Right lobe of liver (tissue), 4 donors: ENCODE measurements at regions not wholly inside any gene's neighbourhood (a gene's known extent, or its start where the extent isn't known, plus 50 kb on each side); places are given as distances from the start of the nearest gene placed in this dataset.

Source experiments
- POLR2A ChIP-seq: fragments of 450-650 bp; IDR thresholded peaks from one replicate; pipeline ENCODE4 v1.6.1; 2017; ENCODE audit warnings: antibody characterized with exemption, mild to moderate bottlenecking
- TF ChIP-seq, protein P1 (sequence below), 4 donors: fragments of 200-600 bp in 3 of 4; fragments of 450-650 bp in 1 of 4; IDR thresholded peaks; one replicate each; pipeline versions ENCODE4 v1.5.1 to v1.8.0; 2016 to 2022; ENCODE audit warnings: antibody characterized with exemption in 4 of 4, mild to moderate bottlenecking in 2 of 4
- donor health status: DM: no; HTN: no; CAD: no.
- donor health status: DM: no; HTN: no; CAD: no.
- donor health status: DM: no; HTN: yes; CAD: no.

DNA sequence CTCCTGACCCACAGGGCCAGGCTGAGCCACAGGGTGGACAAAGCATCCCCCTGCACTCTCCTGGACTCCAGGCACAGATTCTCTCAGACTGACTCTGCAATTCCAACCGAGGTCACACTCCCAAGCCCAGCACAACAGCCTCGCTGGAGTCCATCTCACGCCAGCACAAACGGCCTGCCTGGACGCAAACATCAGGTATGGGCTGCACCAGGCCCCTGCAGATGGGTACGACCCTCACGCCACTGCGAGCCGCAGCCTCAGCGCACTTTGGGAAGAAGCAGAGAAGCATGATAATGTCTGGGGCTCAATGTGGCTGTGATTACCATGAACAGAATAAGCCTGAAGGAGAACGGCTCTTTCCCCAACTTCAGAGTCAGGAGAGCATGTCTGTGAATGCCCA is 66.4 kb upstream of the CFAP46 start:
- TF ChIP-seq, protein P1, sequence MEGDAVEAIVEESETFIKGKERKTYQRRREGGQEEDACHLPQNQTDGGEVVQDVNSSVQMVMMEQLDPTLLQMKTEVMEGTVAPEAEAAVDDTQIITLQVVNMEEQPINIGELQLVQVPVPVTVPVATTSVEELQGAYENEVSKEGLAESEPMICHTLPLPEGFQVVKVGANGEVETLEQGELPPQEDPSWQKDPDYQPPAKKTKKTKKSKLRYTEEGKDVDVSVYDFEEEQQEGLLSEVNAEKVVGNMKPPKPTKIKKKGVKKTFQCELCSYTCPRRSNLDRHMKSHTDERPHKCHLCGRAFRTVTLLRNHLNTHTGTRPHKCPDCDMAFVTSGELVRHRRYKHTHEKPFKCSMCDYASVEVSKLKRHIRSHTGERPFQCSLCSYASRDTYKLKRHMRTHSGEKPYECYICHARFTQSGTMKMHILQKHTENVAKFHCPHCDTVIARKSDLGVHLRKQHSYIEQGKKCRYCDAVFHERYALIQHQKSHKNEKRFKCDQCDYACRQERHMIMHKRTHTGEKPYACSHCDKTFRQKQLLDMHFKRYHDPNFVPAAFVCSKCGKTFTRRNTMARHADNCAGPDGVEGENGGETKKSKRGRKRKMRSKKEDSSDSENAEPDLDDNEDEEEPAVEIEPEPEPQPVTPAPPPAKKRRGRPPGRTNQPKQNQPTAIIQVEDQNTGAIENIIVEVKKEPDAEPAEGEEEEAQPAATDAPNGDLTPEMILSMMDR (IDR thresholded peaks at IDR 0.05) = no peak
- TF ChIP-seq POLR2A = no peak
